IPS-15b (cell line): ENCODE measurements at regions not wholly inside any gene's neighbourhood (a gene's known extent, or its start where the extent isn't known, plus 50 kb on each side); places are given as distances from the start of the nearest gene placed in this dataset.

Experiments used
- H3K27me3 ChIP-seq: one replicate; pipeline ENCODE4 v1.6.1; 2013; ENCODE audit warnings: low read length; ENCODE audit not compliant: control insufficient read depth, insufficient read depth
- H3K36me3 ChIP-seq: one replicate; pipeline ENCODE4 v1.6.1; 2013; ENCODE audit warnings: low read length; ENCODE audit not compliant: control insufficient read depth, insufficient read depth
- H3K4me1 ChIP-seq: one replicate; pipeline ENCODE4 v1.6.1; 2013; ENCODE audit warnings: mild to moderate bottlenecking, low read length; ENCODE audit not compliant: control insufficient read depth, insufficient read depth
- H3K4me3 ChIP-seq: one replicate; pipeline ENCODE4 v1.5.1; 2013; ENCODE audit warnings: low read depth, low read length
- H3K9ac ChIP-seq: one replicate; pipeline ENCODE4 v1.6.1; 2013; ENCODE audit warnings: low read depth, mild to moderate bottlenecking, low read length
- H3K9me3 ChIP-seq: one replicate; pipeline ENCODE4 v1.6.1; 2013; ENCODE audit warnings: mild to moderate bottlenecking, low read length; ENCODE audit not compliant: control insufficient read depth, insufficient read depth

DNA sequence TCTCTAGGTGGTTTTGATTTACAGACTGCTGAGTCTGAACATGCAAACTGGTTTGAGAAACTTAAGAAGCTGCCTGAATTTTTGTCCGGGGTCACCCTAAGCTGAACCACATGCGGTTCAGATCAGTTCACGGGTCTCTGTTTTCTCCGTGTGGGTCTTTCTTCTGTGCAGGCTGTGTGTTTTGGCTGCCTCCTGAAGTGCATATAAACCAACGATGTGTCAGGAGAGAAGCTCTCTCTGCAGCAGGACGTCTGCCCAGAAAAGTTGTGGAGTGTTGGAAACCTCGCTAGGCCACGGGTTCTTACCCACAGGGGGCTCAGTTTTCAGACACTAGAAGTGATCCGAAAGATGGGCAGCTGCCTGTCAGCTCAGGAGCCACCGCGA, 364.2 kb downstream of the IRX2 start:
- Histone ChIP-seq H3K27me3 (no peaks in the 10 kb centered on the region), H3K4me1 (no peaks in the 10 kb centered on the region), H3K9ac (no peak overlapping the region), H3K9me3 (no peaks in the 10 kb centered on the region), H3K4me3 (no peak overlapping the region), H3K36me3 (no peaks in the 10 kb centered on the region)

DNA sequence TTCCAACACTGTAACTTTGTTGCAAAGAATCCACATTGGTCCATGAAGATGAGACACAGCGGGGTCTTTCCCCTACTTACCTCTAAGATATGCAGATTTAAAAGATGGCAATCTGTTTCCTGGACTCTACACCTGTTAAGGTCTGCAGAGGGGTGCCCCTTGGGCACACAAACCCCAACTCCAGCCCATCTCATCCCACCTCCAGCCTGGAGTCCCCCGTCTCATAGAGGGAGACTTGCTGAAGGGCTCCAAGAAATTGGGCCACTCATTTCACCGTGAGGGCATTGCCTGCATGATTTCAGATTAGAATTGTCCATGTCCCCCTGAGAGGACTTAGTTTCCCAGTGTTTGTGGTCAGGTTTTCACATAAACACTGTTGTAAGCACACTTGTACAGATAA, 365.7 kb downstream of the IRX2 start:
- no peaks in the 10 kb centered on the region for H3K9me3 ChIP-seq

GRCh38 chr5:2383698-2384065, 367.8 kb downstream of the IRX2 start:
- Histone ChIP-seq H3K9me3 (no peaks in the 10 kb centered on the region), H3K27me3 (no peaks in the 10 kb centered on the region), H3K4me3 (no peak overlapping the region), H3K36me3 (no peaks in the 10 kb centered on the region), H3K4me1 (no peaks in the 10 kb centered on the region), H3K9ac (no peak overlapping the region)

More for the DNA sequence above, 365.7 kb downstream of the IRX2 start:
- Histone ChIP-seq H3K4me1 (no peaks in the 10 kb centered on the region), H3K4me3 (no peak overlapping the region), H3K27me3 (no peaks in the 10 kb centered on the region), H3K9ac (no peak overlapping the region), H3K36me3 (no peaks in the 10 kb centered on the region)

GRCh38 chr5:2382776-2383697, 368.4 kb downstream of the IRX2 start:
- no peaks in the 10 kb centered on the region for H3K9me3 ChIP-seq
- H3K9ac ChIP-seq = no peak overlapping the region
- no peak overlapping the region for H3K4me3 ChIP-seq
- H3K27me3 ChIP-seq = no peaks in the 10 kb centered on the region
- no peaks in the 10 kb centered on the region for H3K36me3 ChIP-seq
- H3K4me1 ChIP-seq = no peaks in the 10 kb centered on the region

DNA sequence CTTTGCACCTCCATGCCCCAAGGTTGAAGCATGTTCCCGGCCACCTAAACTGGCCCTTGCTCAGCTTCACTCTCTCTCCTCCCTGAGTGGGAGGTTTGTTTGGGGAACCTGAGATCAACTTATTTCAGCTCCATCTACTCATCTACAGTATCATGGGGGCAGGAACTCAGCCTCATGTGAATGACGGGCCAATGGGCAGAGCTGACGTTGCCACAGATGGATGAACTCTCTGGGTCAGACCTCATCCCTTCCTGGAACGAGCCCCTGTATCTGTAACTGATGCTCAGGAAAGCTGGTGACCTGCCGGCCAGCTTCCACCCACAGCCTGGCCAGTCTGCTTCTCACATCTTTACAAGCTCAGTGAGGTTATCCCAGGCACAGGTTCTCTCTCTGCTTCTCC, 369.6 kb downstream of the IRX2 start:
- Histone ChIP-seq H3K9ac (no peak overlapping the region), H3K4me1 (no peaks in the 10 kb centered on the region), H3K9me3 (no peaks in the 10 kb centered on the region), H3K36me3 (no peaks in the 10 kb centered on the region), H3K27me3 (no peaks in the 10 kb centered on the region), H3K4me3 (no peak overlapping the region)

- H3K27me3 ChIP-seq = no peaks in the 10 kb centered on the region
- H3K4me1 ChIP-seq = no peaks in the 10 kb centered on the region
- H3K9me3 ChIP-seq = no peaks in the 10 kb centered on the region
- no peak overlapping the region for H3K9ac ChIP-seq
- H3K4me3 ChIP-seq = no peak overlapping the region
- H3K36me3 ChIP-seq = no peaks in the 10 kb centered on the region
These were observed 370.4 kb downstream of the IRX2 start for GRCh38 chr5:2381070-2381469.

GRCh38 chr5:2378976-2379375, 372.5 kb downstream of the IRX2 start:
- Histone ChIP-seq H3K4me1 (no peaks in the 10 kb centered on the region), H3K4me3 (no peak overlapping the region), H3K36me3 (no peaks in the 10 kb centered on the region), H3K27me3 (no peaks in the 10 kb centered on the region), H3K9ac (no peak overlapping the region), H3K9me3 (no peaks in the 10 kb centered on the region)

DNA sequence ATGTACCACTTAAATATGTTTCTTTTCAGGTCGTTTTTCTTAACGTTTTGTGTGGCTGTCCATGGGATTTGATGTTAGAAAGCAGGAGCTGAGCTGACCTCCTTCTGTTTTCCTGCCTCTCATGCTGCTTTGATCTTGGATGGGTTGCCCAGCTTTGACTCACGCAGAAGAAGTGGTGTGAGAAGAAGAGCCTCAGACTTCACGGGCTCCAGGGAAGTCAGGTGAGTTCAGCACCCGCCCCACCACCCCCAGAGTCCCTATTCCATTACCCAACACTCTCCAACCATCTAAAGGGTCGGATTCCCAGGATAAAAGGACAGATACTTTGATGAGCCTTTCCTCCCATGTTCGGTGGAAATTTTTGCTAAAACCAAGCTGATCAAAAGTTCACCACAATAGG, 373.4 kb downstream of the IRX2 start:
- no peak overlapping the region for H3K4me3 ChIP-seq
- H3K27me3 ChIP-seq = no peaks in the 10 kb centered on the region
- H3K9me3 ChIP-seq = no peaks in the 10 kb centered on the region
- no peaks in the 10 kb centered on the region for H3K4me1 ChIP-seq
- no peak overlapping the region for H3K9ac ChIP-seq
- H3K36me3 ChIP-seq = no peaks in the 10 kb centered on the region

GRCh38 chr5:2376486-2376885, 375.0 kb downstream of the IRX2 start:
- Histone ChIP-seq H3K36me3 (no peaks in the 10 kb centered on the region), H3K4me1 (no peaks in the 10 kb centered on the region), H3K9me3 (no peaks in the 10 kb centered on the region), H3K9ac (no peak overlapping the region), H3K4me3 (no peak overlapping the region), H3K27me3 (no peaks in the 10 kb centered on the region)

DNA sequence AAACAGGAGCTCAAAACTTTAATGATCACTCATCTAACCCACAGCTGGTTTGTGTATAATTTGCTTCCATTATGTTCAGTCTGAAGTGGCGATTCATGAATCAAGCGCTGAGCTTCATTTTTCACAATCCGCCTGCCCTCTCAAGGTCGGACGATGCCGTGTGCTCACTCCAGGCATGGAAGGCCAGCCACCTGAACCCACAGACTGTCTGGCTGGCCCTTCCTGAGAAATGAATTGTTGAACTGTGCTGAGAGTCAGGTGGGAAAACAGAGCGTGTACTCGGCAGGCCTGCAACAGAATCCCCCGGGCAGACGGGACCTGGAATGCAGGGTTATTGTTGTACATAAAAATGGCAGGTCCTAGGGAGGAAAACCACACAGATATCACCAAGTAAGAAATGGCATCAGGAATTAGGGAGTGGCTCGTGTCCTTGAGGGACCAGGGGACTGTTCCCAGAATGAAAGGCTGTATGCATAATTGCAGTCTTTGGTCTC, 375.7 kb downstream of the IRX2 start:
- no peaks in the 10 kb centered on the region for H3K9me3 ChIP-seq
- H3K4me3 ChIP-seq = no peak overlapping the region
- no peaks in the 10 kb centered on the region for H3K4me1 ChIP-seq
- no peaks in the 10 kb centered on the region for H3K36me3 ChIP-seq
- no peaks in the 10 kb centered on the region for H3K27me3 ChIP-seq
- H3K9ac ChIP-seq = no peak overlapping the region

DNA sequence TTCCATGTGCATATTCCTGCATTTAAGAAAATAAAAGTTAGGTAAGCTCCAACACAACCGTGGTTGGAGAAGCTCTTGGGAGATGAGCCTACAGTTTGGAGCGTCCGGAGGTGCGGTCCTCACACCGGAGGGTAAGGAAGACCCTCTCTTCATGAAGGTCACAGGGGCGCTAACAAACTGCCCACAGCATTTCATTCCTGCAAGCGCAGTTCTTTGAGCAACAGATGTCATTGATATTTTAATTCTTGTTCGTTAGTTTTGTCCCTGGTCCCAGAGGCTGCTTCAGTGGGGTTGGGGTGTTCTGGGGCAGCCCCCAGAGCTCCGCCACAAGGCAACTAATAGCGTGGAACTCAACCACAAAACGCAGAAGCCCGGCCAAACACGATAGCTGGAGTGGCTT, 376.2 kb downstream of the IRX2 start:
- Histone ChIP-seq H3K27me3 (no peaks in the 10 kb centered on the region), H3K4me1 (no peaks in the 10 kb centered on the region), H3K4me3 (no peak overlapping the region), H3K36me3 (no peaks in the 10 kb centered on the region), H3K9me3 (no peaks in the 10 kb centered on the region), H3K9ac (no peak overlapping the region)

DNA sequence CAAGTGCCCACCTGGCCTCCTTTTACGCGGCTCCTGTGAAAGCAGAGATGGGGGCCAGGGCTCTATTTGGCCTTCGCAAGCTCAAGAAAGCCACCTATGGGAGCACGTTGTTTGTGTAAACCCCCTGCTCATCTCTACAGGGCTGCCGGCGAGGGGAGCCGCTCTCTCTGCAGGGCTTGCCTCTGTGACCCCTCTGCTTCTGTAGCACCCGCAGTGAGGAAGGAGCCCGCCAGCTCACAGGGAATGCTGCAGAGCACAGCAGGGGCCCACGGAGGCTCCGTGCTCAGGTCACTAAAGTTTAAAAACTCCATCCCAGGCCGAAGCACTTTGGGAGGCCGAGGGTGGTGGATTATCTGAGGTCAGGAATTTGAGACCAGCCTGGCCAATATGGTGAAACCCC, 376.8 kb downstream of the IRX2 start:
- no peak overlapping the region for H3K9ac ChIP-seq
- H3K4me1 ChIP-seq = no peaks in the 10 kb centered on the region
- H3K4me3 ChIP-seq = no peak overlapping the region
- no peaks in the 10 kb centered on the region for H3K36me3 ChIP-seq
- H3K9me3 ChIP-seq = no peaks in the 10 kb centered on the region
- no peaks in the 10 kb centered on the region for H3K27me3 ChIP-seq
